Right forelimb (tissue), 1 donor: ENCODE measurements at regions not wholly inside any gene's neighbourhood (a gene's known extent, or its start where the extent isn't known, plus 50 kb on each side); places are given as distances from the start of the nearest gene placed in this dataset.
"Not testable (repeated sequence)": the region's sequence is repeated elsewhere in the genome, so short reads cannot be mapped to it uniquely, and the experiment has no call there.

ENCODE experiments used
- DNase-seq: peaks from one replicate; pipeline ENCODE4 v3.0.0-alpha.2; 2018

DNA sequence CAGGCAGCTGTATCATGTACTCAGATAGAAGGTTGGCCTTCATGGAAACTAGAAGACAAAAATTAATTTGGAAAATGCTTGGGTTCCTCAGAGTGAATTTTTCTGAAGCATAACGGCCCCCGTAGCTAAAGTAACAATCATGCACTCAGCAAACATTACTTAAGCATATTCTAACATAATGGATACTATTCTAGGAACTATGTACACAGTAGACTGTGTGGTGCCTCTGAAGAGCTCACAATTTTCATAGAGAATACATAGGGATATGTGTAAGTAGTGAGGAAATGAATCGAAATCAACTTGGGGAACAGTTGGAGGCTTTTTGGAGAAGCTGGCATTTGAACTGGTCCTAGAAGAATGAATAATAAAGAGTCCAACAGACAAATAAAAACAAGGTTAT lies 1045.0 kb downstream of the GLUD2 start:
- DNase-seq, result no peak

DNA sequence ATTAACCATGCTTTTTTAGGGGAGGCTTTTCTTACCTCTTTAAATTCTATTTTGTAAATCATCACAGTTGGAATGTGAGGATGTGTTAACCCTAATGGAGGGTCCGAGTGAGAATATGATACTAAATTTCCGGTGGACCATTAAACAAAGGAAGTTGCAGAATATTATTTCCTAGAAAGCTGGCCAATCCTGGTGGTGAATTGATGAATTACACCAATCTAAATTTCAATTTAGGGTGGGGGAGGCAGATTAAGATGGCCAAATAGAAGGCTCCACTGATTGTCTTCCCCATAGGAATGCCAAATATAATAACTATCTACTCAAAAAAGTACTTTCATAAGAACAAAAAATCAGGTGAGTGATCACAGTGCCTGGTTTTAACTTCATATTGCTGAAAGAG lies 1045.6 kb downstream of the GLUD2 start:
- no peak for DNase-seq

DNA sequence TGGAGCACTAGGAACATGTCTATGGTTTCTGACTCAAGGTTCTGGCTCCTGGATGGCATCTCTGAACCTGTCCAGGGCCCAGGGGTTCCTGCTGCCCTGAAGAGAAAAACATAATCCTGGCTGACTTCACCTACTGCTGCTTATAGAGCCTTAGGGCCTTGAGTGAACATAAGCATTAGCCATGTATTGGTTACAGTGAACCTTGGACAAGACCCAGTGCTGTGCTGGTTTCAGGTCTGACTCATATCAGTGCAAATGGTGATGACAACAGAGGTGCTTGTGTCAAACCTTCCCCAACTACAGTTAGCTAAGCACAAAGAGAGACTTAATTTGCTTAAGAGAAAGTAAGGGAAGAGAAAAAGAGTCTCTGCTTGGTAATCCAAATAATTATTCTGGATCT lies 1047.2 kb downstream of the GLUD2 start:
- DNase-seq, result no peak

DNA sequence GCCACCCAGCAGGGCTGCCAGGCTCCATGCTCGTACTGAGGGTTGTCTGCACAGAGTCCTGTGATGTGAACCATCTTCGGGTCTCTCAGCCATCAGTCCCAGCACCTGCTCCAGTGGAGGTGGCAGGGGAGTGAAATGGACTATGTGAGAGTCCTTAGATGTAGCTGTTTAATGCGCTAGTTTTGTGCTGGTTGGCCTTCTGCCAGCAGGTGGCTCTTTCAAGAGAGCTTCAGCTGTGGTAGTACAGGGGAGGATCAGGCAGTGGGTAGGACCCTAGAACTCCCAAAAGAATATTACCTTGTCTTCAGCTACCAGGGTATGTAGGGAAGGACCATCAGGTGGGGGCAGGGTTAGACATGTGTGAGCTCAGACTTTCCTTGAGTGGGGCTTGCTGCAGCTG lies 1066.0 kb downstream of the GLUD2 start:
- no peak for DNase-seq

DNA sequence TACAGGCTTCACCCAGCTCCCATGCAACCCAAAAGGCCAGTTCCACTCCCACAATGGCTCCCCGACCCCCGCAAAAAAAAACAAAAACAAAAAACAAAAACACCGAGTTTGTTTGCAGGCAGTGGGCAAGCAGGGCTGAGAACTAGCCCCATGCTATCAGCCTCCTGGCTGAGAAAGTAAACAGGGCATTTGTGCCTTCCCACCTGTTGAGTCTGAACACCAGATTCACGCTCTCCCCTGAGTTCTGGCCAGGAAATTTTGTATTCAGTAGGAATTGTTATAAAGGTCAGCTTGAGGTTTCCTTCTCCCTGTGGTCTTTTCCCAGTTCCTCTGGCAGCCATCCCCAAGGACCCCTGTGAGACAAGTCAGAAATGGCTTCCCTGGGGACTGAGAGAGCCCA lies 1066.5 kb downstream of the GLUD2 start:
- no peak for DNase-seq

DNA sequence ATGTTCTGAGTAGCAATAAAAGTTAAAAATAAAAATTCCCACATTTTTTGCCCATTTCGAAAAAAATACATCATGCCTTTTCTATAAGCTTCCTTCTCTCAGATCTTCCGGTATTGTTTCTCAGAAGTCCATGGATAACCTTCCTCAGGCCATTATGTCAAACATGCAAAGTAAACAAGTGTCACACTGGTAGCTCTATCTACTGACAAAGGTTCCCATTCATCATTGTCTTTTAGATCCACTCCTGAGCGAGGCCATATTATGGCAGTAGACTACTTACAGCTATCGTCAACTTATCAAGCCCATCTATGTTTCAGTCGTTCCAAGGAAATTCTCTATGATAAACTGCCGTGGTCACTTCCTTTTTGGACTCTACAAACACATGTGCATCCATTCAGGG lies 1068.2 kb downstream of the GLUD2 start:
- no peak for DNase-seq

DNA sequence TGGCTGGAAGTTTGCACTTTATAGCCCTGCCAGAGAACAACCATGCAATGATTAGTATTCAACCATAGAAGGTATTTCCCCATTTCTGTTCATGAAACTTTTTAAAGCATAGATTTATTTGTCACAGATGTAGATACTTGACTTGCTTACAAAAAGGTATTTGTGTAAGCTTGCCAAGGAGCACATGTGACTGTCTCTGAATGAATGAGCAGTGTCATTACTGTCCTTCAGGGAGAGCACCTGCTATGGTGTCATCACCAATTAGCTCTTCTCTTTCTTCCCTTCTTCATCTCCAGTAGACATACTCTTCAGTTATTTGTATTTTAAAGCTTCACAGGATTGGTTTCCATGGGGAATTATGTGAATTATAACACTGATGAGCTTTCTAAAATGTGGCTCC lies 1064.7 kb upstream of the GRIA3 start:
- no peak for DNase-seq

DNA sequence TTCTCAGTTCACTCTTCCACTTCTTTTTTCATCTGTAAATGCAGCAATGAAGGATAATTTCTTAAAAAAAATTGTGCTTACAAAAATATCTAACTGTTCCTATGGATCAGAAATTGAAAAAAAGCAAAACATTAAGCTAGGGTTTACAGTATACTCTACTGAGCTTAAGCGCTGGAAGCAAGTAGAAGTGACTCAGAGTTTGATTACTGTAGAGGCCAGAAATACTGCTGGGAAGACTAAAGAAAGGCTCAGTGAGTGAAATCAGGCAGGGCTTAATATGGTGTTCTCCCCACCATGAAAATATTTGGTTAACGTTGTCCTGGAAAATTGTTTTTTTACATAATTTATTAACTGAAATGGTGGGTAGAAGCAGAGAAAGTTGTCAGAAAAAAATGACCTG lies 1061.8 kb upstream of the GRIA3 start:
- no peak for DNase-seq

DNA sequence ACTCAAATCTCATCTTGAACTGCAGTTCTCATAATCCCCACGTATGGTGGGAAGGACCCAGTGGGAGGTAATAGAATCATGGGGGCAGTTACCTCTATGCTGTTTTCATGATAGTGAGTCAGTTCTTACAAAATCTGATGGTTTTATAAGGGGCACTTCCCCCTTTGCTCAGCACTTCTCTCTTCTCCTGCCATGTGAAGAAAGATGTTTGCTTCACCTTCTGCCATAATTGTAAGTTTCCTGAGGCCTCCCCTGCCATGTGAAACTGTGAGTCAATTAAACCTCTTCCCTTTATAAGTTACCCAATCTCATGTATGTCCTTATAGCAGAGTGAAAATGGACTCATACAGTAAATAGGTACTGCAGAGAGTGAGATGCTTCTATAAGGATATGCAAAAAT lies 1050.6 kb upstream of the GRIA3 start:
- no peak for DNase-seq

DNA sequence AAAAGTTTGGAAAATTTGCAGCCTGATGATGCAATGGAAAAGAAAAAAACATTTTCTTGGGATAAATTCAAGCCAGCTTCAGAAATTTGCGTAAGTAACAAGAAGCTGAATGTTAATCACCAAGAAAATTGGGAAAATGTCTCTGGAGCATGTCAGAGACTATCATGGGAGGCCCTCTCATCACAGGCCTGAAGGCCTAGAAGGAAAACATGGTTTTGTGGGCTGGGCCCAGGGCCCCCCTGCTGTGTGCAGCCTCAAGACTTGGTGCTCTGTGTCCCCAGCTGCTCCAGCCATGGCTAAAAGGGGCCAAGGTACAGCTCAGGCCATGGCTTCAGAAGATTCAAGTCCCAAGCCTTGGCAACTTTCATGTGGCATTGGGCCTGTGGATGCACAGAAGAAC lies 1049.8 kb upstream of the GRIA3 start:
- no peak for DNase-seq

DNA sequence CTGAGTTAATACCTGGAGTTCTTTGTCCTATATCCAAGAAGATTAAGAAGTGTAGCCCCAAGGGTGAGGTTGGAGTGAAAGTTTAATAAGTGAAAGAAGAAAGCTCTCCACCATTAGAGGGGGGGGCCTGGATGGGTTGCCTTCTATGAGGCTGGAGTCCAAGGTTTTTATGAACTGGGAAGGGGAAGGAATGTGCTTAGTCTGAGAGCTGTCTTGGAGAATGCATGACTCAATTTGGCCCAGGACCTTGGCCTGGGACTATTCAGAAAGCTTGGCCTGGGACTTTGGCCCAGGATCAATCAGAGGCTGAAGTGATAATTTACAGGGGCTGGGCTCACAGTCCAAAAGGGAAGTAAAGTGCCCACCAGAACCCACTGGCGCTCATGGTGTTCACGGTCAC lies 1049.0 kb upstream of the GRIA3 start:
- peak; percentile 42 for DNase-seq

DNA sequence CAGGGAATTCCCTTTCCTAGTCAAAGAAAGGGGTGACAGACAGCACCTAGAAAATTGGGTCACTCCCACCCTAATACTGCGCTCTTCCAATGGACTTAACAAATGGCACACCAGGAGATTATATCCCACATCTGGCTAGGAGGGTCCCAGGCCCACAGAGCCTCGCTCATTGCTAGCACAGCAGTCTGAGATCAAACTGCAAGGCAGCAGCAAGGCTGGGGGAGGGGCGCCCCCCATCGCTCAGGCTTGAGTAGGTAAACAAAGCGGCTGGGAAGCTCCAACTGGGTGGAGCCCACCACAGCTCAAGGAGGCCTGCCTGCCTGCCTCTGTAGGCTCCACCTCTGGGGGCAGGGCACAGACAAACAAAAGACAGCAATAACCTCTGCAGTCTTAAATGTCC lies 1043.9 kb upstream of the GRIA3 start:
- DNase-seq, result not testable (repeated sequence)

DNA sequence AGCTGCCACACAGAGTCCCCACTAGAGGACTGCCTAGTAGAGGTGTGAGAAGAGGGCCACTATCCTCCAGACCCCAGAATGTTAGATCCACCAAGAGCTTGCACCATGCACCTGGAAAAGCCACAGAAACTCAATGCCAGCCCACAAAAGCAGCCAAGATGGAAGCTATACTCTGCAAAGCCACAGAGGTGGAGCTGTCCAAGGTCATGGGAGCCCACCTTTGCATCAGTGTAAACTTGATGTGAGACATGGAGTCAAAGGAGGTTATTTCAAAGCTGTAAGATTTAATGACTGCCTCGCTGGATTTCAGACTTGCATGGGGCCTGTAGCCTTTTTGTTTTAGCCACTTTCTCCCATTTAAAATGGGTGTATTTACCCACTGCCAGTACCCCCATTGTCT lies 1030.1 kb upstream of the GRIA3 start:
- no peak for DNase-seq

DNA sequence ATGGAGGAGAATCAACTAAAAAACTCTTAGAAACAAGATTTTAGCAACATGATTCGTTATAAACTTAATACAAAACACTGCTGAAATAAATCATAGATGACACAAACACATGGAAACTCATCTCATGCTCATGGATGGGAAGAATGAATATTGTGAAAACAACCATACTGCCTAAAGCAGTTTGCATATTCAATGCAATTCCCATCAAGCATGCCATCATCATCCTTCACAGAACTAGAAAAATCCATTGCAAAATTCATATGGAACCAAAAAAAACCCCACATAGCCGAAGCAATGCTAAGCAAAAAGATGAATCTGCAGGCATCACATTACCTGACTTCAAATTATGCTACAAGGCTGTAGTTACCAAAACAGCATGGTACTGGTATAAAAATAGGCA lies 1015.8 kb upstream of the GRIA3 start:
- no peak for DNase-seq

DNA sequence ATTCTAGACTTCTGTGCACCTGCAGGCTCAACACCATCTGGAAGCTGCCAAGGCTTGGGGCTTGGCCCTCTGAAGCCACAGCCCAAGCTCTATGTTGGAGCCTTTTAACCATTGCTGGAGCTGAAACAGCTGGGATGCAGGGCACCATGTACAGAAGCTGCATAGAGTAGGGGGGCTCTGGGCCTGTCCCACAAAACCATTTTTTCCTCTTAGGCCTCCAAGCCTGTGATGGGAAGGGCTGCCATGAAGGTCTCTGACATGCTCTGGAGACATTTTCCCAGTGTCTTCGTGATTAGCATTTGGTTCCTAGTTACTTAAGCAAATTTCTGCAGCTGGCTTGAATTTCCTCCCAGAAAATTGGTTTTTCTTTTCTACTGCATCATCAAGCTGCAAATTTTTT lies 999.3 kb upstream of the GRIA3 start:
- DNase-seq, result no peak

DNA sequence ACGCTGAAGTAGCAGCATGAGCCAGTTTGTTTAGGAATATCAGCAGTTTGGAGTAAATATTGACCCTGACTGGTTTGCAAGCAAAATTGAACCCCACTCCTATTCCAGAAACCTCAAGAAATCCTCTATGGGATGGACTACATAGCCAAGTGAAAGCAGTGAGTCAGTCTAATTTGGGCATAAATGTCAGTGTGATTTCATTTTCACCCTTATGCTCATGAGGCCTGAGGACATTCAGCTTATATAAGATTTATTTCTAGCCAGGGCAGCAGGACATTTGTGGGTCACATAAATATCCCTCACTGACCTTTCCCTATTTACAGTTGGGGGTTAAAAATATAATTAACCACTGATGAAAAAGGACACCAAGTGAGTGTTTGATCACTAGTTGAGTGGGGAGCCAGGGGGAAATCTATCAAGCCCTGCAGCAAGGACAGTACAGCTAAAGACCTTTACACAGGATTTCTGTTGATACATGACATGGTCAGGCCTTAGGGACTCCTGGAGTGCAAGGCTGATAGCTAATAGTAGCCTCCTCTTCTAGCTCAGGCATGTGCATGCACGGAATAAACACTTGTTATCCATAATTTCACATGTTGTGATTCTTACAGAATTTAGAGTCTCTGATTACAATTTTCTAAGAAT lies 996.9 kb upstream of the GRIA3 start:
- DNase-seq, result no peak

DNA sequence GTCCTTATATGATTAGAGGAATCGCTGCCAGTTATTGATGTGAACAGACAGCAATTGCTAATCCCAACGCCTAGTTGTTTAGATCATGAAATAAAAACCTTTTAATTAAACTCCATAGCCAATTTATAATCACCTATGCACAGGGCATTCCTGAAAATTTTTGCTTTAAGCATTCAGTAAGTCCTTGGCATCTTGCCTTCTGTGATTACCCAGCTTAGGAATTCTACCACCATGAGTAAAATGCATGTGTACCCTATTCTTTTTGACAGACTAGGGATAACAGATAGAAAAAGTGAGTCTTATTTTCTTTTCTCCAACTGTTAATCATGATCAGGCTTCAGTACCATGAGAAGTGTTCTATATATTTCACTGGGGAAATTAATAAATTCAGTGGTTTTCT lies 995.3 kb upstream of the GRIA3 start:
- DNase-seq, result no peak

DNA sequence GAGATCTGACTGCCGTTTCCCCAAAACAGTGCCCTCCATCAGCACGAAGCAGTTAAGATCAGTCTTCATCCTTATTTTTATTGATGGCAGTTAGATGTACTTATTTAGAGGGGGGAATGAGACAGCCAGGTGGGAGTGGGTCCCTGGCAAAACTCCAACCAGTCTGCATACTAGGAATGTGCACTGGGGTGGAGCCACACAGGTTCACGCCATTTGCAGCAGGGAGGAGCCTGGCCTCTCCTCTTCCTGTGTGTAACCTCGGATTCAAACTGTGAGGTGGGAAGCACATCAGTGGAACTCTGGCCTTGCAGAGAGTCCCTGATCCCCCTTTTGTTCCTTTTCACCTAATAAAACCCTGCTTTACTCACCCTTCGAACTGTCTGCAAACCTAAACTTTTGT lies 987.7 kb upstream of the GRIA3 start:
- DNase-seq, result no peak

DNA sequence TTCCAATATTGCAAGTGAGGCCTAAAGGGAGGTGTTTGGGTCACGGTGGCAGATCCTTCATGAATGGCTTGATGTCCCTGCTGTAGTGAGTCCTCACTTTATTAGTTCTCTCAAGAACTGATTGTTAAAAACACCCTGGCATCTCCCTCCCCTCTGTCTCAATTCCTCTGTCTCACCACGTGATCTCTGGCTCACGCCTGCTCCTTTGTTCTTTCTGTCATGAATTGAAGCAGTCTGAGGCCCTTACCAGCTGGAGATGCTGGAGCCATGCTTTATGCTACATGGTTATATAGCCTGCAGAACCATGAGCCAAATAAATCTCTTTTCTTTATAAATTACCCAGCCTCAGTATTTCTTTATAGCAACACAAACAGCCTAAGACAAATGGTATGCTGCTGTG lies 980.7 kb upstream of the GRIA3 start:
- DNase-seq, result no peak

DNA sequence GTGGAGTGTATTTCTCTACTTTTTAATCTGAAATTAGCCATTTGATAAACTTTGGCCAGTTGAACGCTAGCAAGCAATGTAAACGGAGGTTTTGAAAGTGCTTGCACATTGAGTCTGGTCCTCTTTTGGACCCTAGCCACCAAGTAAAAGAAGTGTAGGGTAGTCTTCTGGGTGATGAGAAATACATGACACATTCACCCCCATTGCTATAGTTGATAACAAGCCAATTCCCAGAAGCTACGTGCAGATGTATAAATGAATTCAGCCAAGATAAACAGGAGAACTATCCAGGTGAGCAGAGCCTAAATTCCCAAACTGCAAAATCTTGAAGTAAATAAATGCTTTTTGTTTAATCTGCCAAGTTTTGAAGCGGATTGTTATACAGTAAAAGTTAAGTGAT lies 965.4 kb upstream of the GRIA3 start:
- DNase-seq, result no peak

DNA sequence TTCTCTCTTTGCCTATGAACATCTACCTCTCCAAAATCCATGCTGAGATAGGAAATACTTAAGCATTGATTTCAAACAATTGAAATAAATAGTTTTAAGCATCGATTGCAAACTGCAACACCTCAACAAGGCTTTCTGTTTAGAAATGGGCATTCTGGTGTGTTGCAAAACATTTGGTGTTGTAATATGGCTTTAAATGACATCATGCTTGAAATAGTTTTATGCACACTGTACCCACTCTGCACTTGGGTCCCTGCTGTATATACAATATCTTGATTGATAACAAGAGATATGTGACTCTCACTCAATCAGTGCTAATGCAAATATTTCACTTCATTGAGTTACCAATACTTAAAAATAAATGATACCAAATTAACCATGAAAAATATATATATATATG lies 964.9 kb upstream of the GRIA3 start:
- no peak for DNase-seq

DNA sequence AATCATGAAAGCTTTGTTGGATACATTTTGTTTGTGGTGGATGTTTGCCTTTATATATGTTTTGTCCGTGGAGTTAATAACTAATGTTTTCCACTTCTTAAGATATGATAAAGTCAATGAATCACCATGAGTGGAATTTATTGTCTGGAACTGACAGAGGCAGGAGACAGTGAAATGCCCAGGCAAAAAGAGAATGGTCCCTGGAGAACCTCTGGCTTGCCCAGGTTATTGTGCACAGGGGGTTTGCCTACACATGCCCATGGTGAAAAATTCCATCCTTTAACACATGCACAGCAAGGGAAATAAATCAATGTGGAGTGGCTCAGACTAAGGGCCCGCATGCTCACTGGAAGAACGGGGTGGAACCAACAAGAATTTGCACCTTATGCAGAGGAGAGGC lies 964.3 kb upstream of the GRIA3 start:
- DNase-seq, result no peak

DNA sequence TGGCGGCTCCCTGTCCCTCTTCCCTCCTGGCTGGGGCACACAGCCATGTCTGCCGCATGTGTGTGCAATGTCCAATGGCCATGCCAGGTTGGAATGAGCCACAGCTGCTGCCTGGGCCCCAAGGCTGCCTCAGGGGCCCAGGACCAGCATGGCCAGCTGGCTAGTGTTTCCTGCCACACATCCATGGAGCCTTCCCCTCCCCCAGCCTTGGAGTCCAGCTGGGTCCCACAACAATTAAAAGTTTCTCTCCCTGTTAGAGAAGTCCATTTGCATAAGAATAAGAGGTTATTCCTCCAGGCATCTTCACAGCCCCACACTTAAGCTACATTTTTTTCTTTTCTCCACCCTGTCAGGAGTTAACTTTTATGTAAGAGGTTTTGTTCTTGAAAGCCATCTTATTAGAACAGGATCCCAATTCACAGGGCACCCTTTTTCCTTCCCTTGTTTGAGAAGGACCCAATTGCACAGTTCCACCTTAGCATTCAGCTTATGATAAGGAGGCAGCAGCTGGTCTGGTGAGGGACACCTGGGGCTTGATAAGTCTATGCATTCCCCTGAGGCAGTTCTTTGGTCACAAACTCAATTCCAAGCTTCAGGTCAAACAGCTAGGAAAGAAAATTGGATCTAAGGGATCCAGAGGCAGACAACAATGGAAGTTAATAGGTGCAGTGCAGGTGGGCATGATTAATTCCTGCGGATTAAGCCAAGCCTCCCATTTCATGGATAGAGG lies 963.3 kb upstream of the GRIA3 start:
- DNase-seq, result no peak

DNA sequence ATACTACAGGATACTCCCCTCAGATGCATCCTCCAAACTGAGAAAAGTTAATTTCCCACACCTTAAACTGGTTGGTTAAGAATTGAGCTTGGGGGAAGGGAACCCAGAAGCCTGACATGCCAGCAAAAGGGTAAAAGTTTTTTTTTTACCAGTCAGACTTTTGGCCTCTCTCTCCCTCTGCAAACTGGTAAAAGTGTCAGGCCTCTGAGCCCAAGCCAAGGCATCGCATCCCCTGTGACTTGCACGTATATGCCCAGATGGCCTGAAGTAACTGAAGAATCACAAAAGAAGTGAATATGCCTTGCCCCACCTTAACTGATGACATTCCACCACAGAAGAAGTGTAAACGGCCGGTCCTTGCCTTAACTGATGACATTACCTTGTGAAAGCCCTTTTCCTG lies 962.3 kb upstream of the GRIA3 start:
- not testable (repeated sequence) for DNase-seq

DNA sequence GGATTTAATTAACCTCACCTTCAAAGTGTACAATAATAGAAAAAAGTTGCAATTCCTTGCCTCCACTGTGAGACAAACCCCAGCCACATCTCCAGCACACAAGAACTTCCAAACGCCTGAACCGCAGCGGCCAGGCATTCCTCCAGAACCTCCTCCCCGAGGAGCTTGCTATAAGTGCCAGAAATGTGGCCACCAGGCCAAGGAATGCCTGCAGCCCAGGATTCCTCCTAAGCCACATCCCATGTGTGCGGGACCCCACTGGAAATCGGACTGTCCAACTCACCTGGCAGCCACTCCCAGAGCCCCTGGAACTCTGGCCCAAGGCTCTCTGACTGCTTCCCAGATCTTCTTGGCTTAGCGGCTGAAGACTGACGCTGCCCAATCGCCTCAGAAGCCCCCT lies 959.9 kb upstream of the GRIA3 start:
- not testable (repeated sequence) for DNase-seq
